ENCODE measurements at regions not wholly inside any gene's neighbourhood (a gene's known extent, or its start where the extent isn't known, plus 50 kb on each side); places are given as distances from the start of the nearest gene placed in this dataset.

- no peak for TF ChIP-seq EP300 (IDR thresholded peaks at IDR 0.05)
- no peak for TF ChIP-seq CTCF (IDR thresholded peaks at IDR 0.05)
Measured at GRCh38 chr12:67928621-67929383, 60.4 kb upstream of the IFNG-AS1 start.
